IMR-90 (cell line): ENCODE measurements at regions not wholly inside any gene's neighbourhood (a gene's known extent, or its start where the extent isn't known, plus 50 kb on each side); places are given as distances from the start of the nearest gene placed in this dataset.
A peak's percentile ranks its signal among the peaks of the same experiment; 100 is the strongest.

ENCODE experiments used
- ATAC-seq: fragments of 200-7000 bp; cut with Tn5 transposase; 2 replicates; pipeline ENCODE4 v1.9.1; 2020; ENCODE audit warnings: low read depth, mild to moderate bottlenecking, moderate library complexity
- BruUV-seq: library from RNA; stranded (reverse); fragments of 400-500 nt; replicated peaks from 2 replicates; lab custom pipeline; 2021; lab: Mats Ljungman, UMichigan
- CTCF ChIA-PET: fragments of 300-600 bp; formaldehyde crosslinking; extraction: SDS; loops from one replicate; lab custom pipeline; 2021; ENCODE audit warnings: antibody characterized with exemption; lab: Yijun Ruan, JAX
- POLR2A ChIA-PET: fragments of 300-600 bp; sonication (Branson Sonifier 250); formaldehyde crosslinking; loops from one replicate; lab custom pipeline; 2022; ENCODE audit warnings: antibody characterized with exemption; ENCODE audit not compliant: unreplicated experiment; lab: Charles Lee
- DNase-seq: peaks from one replicate; pipeline ENCODE4 v3.0.0; 2013
- H2AFZ ChIP-seq: replicated peaks from 2 replicates; pipeline ENCODE3; 2013; ENCODE audit warnings: low read length, mild to moderate bottlenecking; ENCODE audit not compliant: poor library complexity
- H2AK5ac ChIP-seq: 2 replicates; pipeline ENCODE4 v1.6.1; 2013; ENCODE audit warnings: low read depth, low read length, inconsistent platforms
- H2AK9ac ChIP-seq: replicated peaks from 2 replicates; pipeline ENCODE3; 2013; ENCODE audit warnings: mild to moderate bottlenecking, low read depth, low read length, moderate library complexity; ENCODE audit not compliant: poor library complexity
- H2BK120ac ChIP-seq: 2 replicates; pipeline ENCODE4 v1.6.1; 2013; ENCODE audit warnings: low read depth, low read length, inconsistent platforms
- H2BK15ac ChIP-seq: 3 replicates; pipeline ENCODE4 v1.6.1; 2013; ENCODE audit warnings: low read depth, low read length, inconsistent platforms
- H2BK20ac ChIP-seq: 2 replicates; pipeline ENCODE4 v1.6.1; 2013; ENCODE audit warnings: low read depth, mild to moderate bottlenecking, inconsistent platforms, low read length, moderate library complexity
- H2BK5ac ChIP-seq: 2 replicates; pipeline ENCODE4 v1.6.1; 2013; ENCODE audit warnings: mild to moderate bottlenecking, low read depth, low read length, inconsistent platforms; ENCODE audit not compliant: poor library complexity, severe bottlenecking
- H3K14ac ChIP-seq: replicated peaks from 2 replicates; pipeline ENCODE4 v1.6.1; 2013; ENCODE audit warnings: low read depth, low read length, inconsistent platforms
- H3K18ac ChIP-seq: 2 replicates; pipeline ENCODE4 v1.6.1; 2013; ENCODE audit warnings: low read depth, low read length, control low read depth
- H3K23ac ChIP-seq: 2 replicates; pipeline ENCODE4 v1.6.1; 2013; ENCODE audit warnings: low read depth, low read length, inconsistent platforms
- H3K27ac ChIP-seq: 2 replicates; pipeline ENCODE4 v1.5.1; 2013; ENCODE audit warnings: mild to moderate bottlenecking, control low read depth, low read length; ENCODE audit not compliant: insufficient read depth
- H3K27me3 ChIP-seq: 2 replicates; pipeline ENCODE4 v1.6.1; 2013; ENCODE audit warnings: low read length; ENCODE audit not compliant: control insufficient read depth, insufficient read depth
- H3K36me3 ChIP-seq: 2 replicates; pipeline ENCODE4 v1.6.1; 2013; ENCODE audit warnings: low read length, mixed read lengths; ENCODE audit not compliant: control insufficient read depth, insufficient read depth
- H3K4ac ChIP-seq: 2 replicates; pipeline ENCODE4 v1.6.1; 2013; ENCODE audit warnings: low read depth, low read length, inconsistent platforms
- H3K4me1 ChIP-seq: 2 replicates; pipeline ENCODE4 v1.6.1; 2013; ENCODE audit warnings: low read length, mixed read lengths; ENCODE audit not compliant: control insufficient read depth, insufficient read depth
- H3K4me2 ChIP-seq: 2 replicates; pipeline ENCODE4 v1.6.1; 2013; ENCODE audit warnings: low read depth, mild to moderate bottlenecking, control low read depth, low read length, moderate library complexity
- H3K4me3 ChIP-seq: 2 replicates; pipeline ENCODE4 v1.5.1; 2013; ENCODE audit warnings: low read depth, mild to moderate bottlenecking, control low read depth, low read length, moderate library complexity; ENCODE audit not compliant: insufficient read depth
- H3K56ac ChIP-seq: 2 replicates; pipeline ENCODE4 v1.6.1; 2013; ENCODE audit warnings: low read length, inconsistent platforms; ENCODE audit not compliant: insufficient read depth; ENCODE audit errors: extremely low read depth
- H3K79me1 ChIP-seq, 2 experiments: 2 replicates each; pipeline ENCODE4 v1.6.1; 2013; ENCODE audit warnings: low read length in 2 of 2, inconsistent platforms in 1 of 2, low read depth in 1 of 2
- H3K9ac ChIP-seq: 2 replicates; pipeline ENCODE4 v1.6.1; 2013; ENCODE audit warnings: low read depth, low read length, control low read depth
- H3K9me1 ChIP-seq: 2 replicates; pipeline ENCODE4 v1.6.1; 2013; ENCODE audit warnings: low read length, inconsistent platforms; ENCODE audit not compliant: insufficient read depth
- H3K9me3 ChIP-seq: 2 replicates; pipeline ENCODE4 v1.6.1; 2013; ENCODE audit warnings: low read length; ENCODE audit not compliant: control insufficient read depth, insufficient read depth
- H4K20me1 ChIP-seq: 2 replicates; pipeline ENCODE4 v1.6.1; 2013; ENCODE audit warnings: low read length, inconsistent platforms; ENCODE audit not compliant: insufficient read depth
- H4K5ac ChIP-seq: 2 replicates; pipeline ENCODE4 v1.6.1; 2013; ENCODE audit warnings: mild to moderate bottlenecking, low read depth, low read length, control low read depth
- H4K8ac ChIP-seq, 2 experiments: 2 replicates each; pipeline ENCODE4 v1.6.1; 2013; ENCODE audit warnings: low read depth in 2 of 2, low read length in 2 of 2, control low read depth in 1 of 2, inconsistent platforms in 1 of 2
- H4K91ac ChIP-seq: 2 replicates; pipeline ENCODE4 v1.6.1; 2013; ENCODE audit warnings: low read depth, low read length, inconsistent platforms; ENCODE audit not compliant: insufficient read depth
- BHLHE40 ChIP-seq: fragments of 150-350 bp; IDR thresholded peaks from 2 replicates; pipeline ENCODE4 v1.6.1; 2016; ENCODE audit warnings: mild to moderate bottlenecking, low read depth, low read length
- CEBPB ChIP-seq: IDR thresholded peaks from 2 replicates; pipeline ENCODE4 v1.6.1; 2012; ENCODE audit warnings: low read depth, low read length, improper control_type of control experiment
- CHD1 ChIP-seq: IDR thresholded peaks from 2 replicates; pipeline ENCODE4 v1.6.1; 2012; ENCODE audit warnings: low read depth, low read length, improper control_type of control experiment
- MAFK ChIP-seq: IDR thresholded peaks from 2 replicates; pipeline ENCODE4 v1.6.1; 2012; ENCODE audit warnings: low read depth, low read length, improper control_type of control experiment
- MAZ ChIP-seq: IDR thresholded peaks from 2 replicates; pipeline ENCODE4 v1.6.1; 2012; ENCODE audit warnings: low read depth, mild to moderate bottlenecking, low read length, improper control_type of control experiment, moderate library complexity, borderline replicate concordance
- MXI1 ChIP-seq: IDR thresholded peaks from 2 replicates; pipeline ENCODE4 v1.6.1; 2012; ENCODE audit warnings: low read depth, mild to moderate bottlenecking, low read length, moderate library complexity, borderline replicate concordance
- NFE2L2 ChIP-seq: fragments of 150-350 bp; IDR thresholded peaks from 2 replicates; pipeline ENCODE4 v1.6.1; 2016; ENCODE audit warnings: low read depth, mild to moderate bottlenecking, low read length
- POLR2A ChIP-seq: IDR thresholded peaks from 2 replicates; pipeline ENCODE4 v1.6.1; 2012; ENCODE audit warnings: mild to moderate bottlenecking, low read depth, low read length
- RFX5 ChIP-seq: IDR thresholded peaks from 2 replicates; pipeline ENCODE4 v1.8.0; 2012; ENCODE audit warnings: low read depth, mild to moderate bottlenecking, low read length, moderate library complexity
- SMC3 ChIP-seq: fragments of 150-350 bp; IDR thresholded peaks from 2 replicates; pipeline ENCODE4 v1.6.1; 2016; ENCODE audit warnings: low read depth, mild to moderate bottlenecking, antibody characterized with exemption, low read length, moderate library complexity
- WGBS, 2 experiments: methylation state at CpG; one replicate each; pipeline versions ENCODE4 v1.1.5 to v1.1.7; 2013; ENCODE audit warnings: missing lambda C conversion rate in 2 of 2; ENCODE audit not compliant: insufficient read length in 1 of 2; ENCODE audit errors: extremely low coverage in 2 of 2; 5-methylcytosine and 5-hydroxymethylcytosine counted together
- dilution Hi-C: fragments of 300-500 bp; cut with HindIII; formaldehyde crosslinking; loops from one replicate; pipeline ENCODE4 v1.14.3; 2018; ENCODE audit warnings: low sequenced_read_pairs; ENCODE audit not compliant: unreplicated experiment
- in situ Hi-C: fragments of 300-500 bp; cut with MboI; formaldehyde crosslinking; loops from 3 replicates; pipeline ENCODE4 v1.14.3; 2019; ENCODE audit warnings: low sequenced_read_pairs, inconsistent platforms, mixed read lengths
- intact Hi-C: fragments of 100-400 bp; cut with micrococcal nuclease; formaldehyde crosslinking; loops from 2 replicates; pipeline ENCODE4 v1.10.0; 2022
- TF ChIP-seq, protein P1 (sequence below): conservative IDR thresholded peaks from 2 replicates; pipeline ENCODE4 v1.5.1; 2012; ENCODE audit warnings: mild to moderate bottlenecking, low read depth, low read length, improper control_type of control experiment
- TF ChIP-seq, protein P2 (sequence below): fragments of 150-350 bp; IDR thresholded peaks from 2 replicates; pipeline ENCODE4 v1.6.1; 2017; ENCODE audit warnings: mild to moderate bottlenecking, antibody characterized with exemption, low read length, low read depth
- TF ChIP-seq, protein P3 (sequence below): fragments of 150-350 bp; IDR thresholded peaks from 2 replicates; pipeline ENCODE4 v1.6.1; 2016; ENCODE audit warnings: low read depth, mild to moderate bottlenecking, low read length, moderate library complexity, borderline replicate concordance

- Histone ChIP-seq H3K9me1 (no peaks in the 10 kb centered on the region), H2AK5ac (no peak overlapping the region), H3K4ac (peak overlapping the region; percentile 16; the same call in 1 of the 2 replicates), H2BK20ac (no peak overlapping the region), H3K27ac (no peak overlapping the region), H4K8ac (no peak overlapping the region; a peak in 1 of 4 replicates), H3K23ac (peak overlapping the region; percentile 39; the same call in 1 of the 2 replicates), H4K20me1 (no peaks in the 10 kb centered on the region), H3K9ac (no peak overlapping the region), H3K14ac (peak overlapping the region; percentile 44; the same call in 1 of the 2 replicates), H4K5ac (no peak overlapping the region), H3K27me3 (peaks cover 7% of the 10 kb centered on the region), H2AFZ (no peak overlapping the region), H4K91ac (peak overlapping the region; percentile 33; the same call in 1 of the 2 replicates), H3K18ac (no peak overlapping the region), H3K56ac (no peak overlapping the region), H3K36me3 (no peaks in the 10 kb centered on the region), H2BK15ac (0 out of 3 replicates have a peak overlapping the region, but pooled peaks have one; percentile 12), H3K4me3 (no peak overlapping the region), H3K9me3 (no peaks in the 10 kb centered on the region), H3K4me1 (peaks cover 2% of the 10 kb centered on the region; the same call in 1 of the 2 replicates), H3K4me2 (no peak overlapping the region), H2AK9ac (no peak overlapping the region), H3K79me1 (no peaks in the 10 kb centered on the region), H2BK120ac (no peak overlapping the region; the same call in 1 of the 2 replicates), H2BK5ac (no peak overlapping the region)
- dilution Hi-C loops, result no loop called here
- CTCF ChIA-PET, result no interaction called here
- WGBS, 2 experiments, result 67% methylated on average over 2 of the region's 8 CpGs; no CpG with 5 or more reads in 1 of the 2 experiments
- ATAC-seq, result no peak; the same call in 1 of the 2 replicates
- no TSS peak for BruUV-seq
- in situ Hi-C loops, result no loop called here
- intact Hi-C loops, result loop anchor here (2.0 kb wide), 1 partner anchor 105 kb away; no protein-coding TSS in a partner anchor
- POLR2A ChIA-PET, result no interaction called here
- DNase-seq, result no peak
- TF ChIP-seq, protein P1, sequence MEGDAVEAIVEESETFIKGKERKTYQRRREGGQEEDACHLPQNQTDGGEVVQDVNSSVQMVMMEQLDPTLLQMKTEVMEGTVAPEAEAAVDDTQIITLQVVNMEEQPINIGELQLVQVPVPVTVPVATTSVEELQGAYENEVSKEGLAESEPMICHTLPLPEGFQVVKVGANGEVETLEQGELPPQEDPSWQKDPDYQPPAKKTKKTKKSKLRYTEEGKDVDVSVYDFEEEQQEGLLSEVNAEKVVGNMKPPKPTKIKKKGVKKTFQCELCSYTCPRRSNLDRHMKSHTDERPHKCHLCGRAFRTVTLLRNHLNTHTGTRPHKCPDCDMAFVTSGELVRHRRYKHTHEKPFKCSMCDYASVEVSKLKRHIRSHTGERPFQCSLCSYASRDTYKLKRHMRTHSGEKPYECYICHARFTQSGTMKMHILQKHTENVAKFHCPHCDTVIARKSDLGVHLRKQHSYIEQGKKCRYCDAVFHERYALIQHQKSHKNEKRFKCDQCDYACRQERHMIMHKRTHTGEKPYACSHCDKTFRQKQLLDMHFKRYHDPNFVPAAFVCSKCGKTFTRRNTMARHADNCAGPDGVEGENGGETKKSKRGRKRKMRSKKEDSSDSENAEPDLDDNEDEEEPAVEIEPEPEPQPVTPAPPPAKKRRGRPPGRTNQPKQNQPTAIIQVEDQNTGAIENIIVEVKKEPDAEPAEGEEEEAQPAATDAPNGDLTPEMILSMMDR, result no peak
- TF ChIP-seq SMC3 (no peak), MAZ (no peak), RFX5 (no peak), NFE2L2 (no peak), BHLHE40 (no peak), MAFK (no peak), CHD1 (no peak), POLR2A (no peak), MXI1 (no peak), CEBPB (no peak)
- TF ChIP-seq, protein P2, sequence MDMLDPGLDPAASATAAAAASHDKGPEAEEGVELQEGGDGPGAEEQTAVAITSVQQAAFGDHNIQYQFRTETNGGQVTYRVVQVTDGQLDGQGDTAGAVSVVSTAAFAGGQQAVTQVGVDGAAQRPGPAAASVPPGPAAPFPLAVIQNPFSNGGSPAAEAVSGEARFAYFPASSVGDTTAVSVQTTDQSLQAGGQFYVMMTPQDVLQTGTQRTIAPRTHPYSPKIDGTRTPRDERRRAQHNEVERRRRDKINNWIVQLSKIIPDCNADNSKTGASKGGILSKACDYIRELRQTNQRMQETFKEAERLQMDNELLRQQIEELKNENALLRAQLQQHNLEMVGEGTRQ, result no peak
- TF ChIP-seq, protein P3, sequence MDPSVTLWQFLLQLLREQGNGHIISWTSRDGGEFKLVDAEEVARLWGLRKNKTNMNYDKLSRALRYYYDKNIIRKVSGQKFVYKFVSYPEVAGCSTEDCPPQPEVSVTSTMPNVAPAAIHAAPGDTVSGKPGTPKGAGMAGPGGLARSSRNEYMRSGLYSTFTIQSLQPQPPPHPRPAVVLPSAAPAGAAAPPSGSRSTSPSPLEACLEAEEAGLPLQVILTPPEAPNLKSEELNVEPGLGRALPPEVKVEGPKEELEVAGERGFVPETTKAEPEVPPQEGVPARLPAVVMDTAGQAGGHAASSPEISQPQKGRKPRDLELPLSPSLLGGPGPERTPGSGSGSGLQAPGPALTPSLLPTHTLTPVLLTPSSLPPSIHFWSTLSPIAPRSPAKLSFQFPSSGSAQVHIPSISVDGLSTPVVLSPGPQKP, result no peak
These were observed 164.8 kb upstream of the KL start for GRCh38 chr13:32851083-32852069.
